Superior temporal gyrus (tissue), 1 donor: ENCODE measurements at regions not wholly inside any gene's neighbourhood (a gene's known extent, or its start where the extent isn't known, plus 50 kb on each side); places are given as distances from the start of the nearest gene placed in this dataset.
"Not testable (repeated sequence)": the region's sequence is repeated elsewhere in the genome, so short reads cannot be mapped to it uniquely, and the experiment has no call there.

Experiments
- DNase-seq: peaks from one replicate; pipeline ENCODE4 v3.0.0-alpha.2; 2016; ENCODE audit errors: extremely low spot score

GRCh38 chr1:98575955-98576354 lies 85.6 kb upstream of the SNX7 start:
- no peak for DNase-seq

- DNase-seq: no peak
Measured at GRCh38 chr1:98565951-98566350, 95.6 kb upstream of the SNX7 start.

GRCh38 chr1:98559291-98559690 lies 102.2 kb upstream of the SNX7 start:
- DNase-seq: no peak

- peak; percentile 24 for DNase-seq
Measured at GRCh38 chr1:98557895-98558294, 103.6 kb upstream of the SNX7 start.

GRCh38 chr1:98556521-98557158 lies 104.9 kb upstream of the SNX7 start:
- no peak for DNase-seq

- DNase-seq: no peak
Measured at GRCh38 chr1:98555814-98556213, 105.7 kb upstream of the SNX7 start.

GRCh38 chr1:98552576-98553074 lies 108.9 kb upstream of the SNX7 start:
- DNase-seq: not testable (repeated sequence)

- DNase-seq: no peak
Measured at GRCh38 chr1:98550076-98550475, 111.4 kb upstream of the SNX7 start.

GRCh38 chr1:98546319-98546718 lies 115.2 kb upstream of the SNX7 start:
- no peak for DNase-seq

GRCh38 chr1:98538106-98538505 lies 123.4 kb upstream of the SNX7 start:
- no peak for DNase-seq

GRCh38 chr1:98523256-98523655 lies 138.3 kb upstream of the SNX7 start:
- DNase-seq: no peak

GRCh38 chr1:98516306-98516705 lies 145.2 kb upstream of the SNX7 start:
- DNase-seq: no peak

- DNase-seq: no peak
Measured at GRCh38 chr1:98515744-98516143, 145.8 kb upstream of the SNX7 start.

GRCh38 chr1:98512216-98512615 lies 149.3 kb upstream of the SNX7 start:
- DNase-seq: not testable (repeated sequence)

- no peak for DNase-seq
Measured at GRCh38 chr1:98503771-98504170, 157.8 kb upstream of the SNX7 start.

- DNase-seq: no peak
Measured at GRCh38 chr1:98502937-98503336, 158.6 kb upstream of the SNX7 start.

GRCh38 chr1:98500324-98500723 lies 161.2 kb upstream of the SNX7 start:
- no peak for DNase-seq

GRCh38 chr1:98498651-98499050 lies 162.9 kb upstream of the SNX7 start:
- no peak for DNase-seq

GRCh38 chr1:98497497-98497896 lies 164.0 kb upstream of the SNX7 start:
- DNase-seq: no peak

GRCh38 chr1:98496256-98496995 lies 165.1 kb upstream of the SNX7 start:
- no peak for DNase-seq

GRCh38 chr1:98493469-98493868 lies 168.1 kb upstream of the SNX7 start:
- no peak for DNase-seq

GRCh38 chr1:98490099-98490498 lies 171.4 kb upstream of the SNX7 start:
- DNase-seq: no peak

GRCh38 chr1:98487620-98488019 lies 173.9 kb upstream of the SNX7 start:
- no peak for DNase-seq
